ENCODE measurements at regions not wholly inside any gene's neighbourhood (a gene's known extent, or its start where the extent isn't known, plus 50 kb on each side); places are given as distances from the start of the nearest gene placed in this dataset.
A peak's percentile ranks its signal among the peaks of the same experiment; 100 is the strongest.
"Not testable (repeated sequence)": the region's sequence is repeated elsewhere in the genome, so short reads cannot be mapped to it uniquely, and the experiment has no call there.

DNA sequence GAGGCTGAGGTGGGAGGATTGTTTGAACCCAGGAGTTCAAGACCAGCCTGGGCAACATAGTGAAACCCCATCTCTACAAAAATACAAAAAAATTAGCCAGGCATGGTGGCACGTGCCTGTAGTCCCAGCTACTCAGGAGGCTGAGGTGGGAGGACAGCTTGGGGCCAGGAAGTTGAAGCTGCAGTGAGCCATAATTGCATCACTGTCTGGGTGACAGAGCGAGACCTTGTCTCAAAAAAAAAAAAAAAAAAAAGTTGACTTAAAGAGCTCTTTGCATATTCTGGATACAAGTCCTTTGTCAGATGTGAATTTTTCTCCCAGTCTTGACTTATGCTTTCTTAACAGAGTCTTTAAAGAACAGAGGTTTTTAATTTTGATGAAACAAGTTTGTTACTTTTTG is 79.9 kb upstream of the RPH3AL start:
- FAIRE-seq; intact Hi-C loops (cut with micrococcal nuclease; ENCODE audit: unreplicated experiment); CTCF ChIA-PET (ENCODE audit: low intra/inter-chr PET ratio, low total read pairs); H2AFZ ChIP-seq (ENCODE audit: low read length); H4K20me1 ChIP-seq (ENCODE audit: insufficient read depth, low read length); H3K4me1 ChIP-seq (ENCODE audit: insufficient read depth, low read length); H3K4me3 ChIP-seq (replicated peaks in 1 of 3; ENCODE audit: insufficient read depth in 1 of 3, low read depth in 2 of 3, low read length in 3 of 3); H3K27ac ChIP-seq (ENCODE audit: extremely low read length, insufficient read depth, low read length); H3K27me3 ChIP-seq (ENCODE audit: control insufficient read depth in 1 of 2, insufficient read depth in 2 of 2, low read length in 2 of 2); POLR2A ChIA-PET; H3K36me3 ChIP-seq (replicated peaks in 1 of 2; ENCODE audit: control insufficient read depth in 1 of 2, insufficient read depth in 2 of 2, low read length in 2 of 2); DNase-seq (ENCODE audit: low spot score); in situ Hi-C loops (cut with HindIII; ENCODE audit: extremely low pct_ligation_motif_present, low pct_unique_long_range_greater_than_20kb); H3K4me2 ChIP-seq (ENCODE audit: low read depth, low read length); H3K79me2 ChIP-seq (ENCODE audit: insufficient read depth, low read length); BruUV-seq (replicated peaks); H3K9ac ChIP-seq (ENCODE audit: insufficient read depth, low read depth, low read length); ATAC-seq: not testable (repeated sequence)
- peaks cover 24% of the 10 kb centered on the region for H3K9me3 ChIP-seq (ENCODE audit: low read length)
- 14% methylated on average over 2 of the region's 2 CpGs for WGBS (ENCODE audit: low lambda C conversion rate)
- TF ChIP-seq, protein P1, sequence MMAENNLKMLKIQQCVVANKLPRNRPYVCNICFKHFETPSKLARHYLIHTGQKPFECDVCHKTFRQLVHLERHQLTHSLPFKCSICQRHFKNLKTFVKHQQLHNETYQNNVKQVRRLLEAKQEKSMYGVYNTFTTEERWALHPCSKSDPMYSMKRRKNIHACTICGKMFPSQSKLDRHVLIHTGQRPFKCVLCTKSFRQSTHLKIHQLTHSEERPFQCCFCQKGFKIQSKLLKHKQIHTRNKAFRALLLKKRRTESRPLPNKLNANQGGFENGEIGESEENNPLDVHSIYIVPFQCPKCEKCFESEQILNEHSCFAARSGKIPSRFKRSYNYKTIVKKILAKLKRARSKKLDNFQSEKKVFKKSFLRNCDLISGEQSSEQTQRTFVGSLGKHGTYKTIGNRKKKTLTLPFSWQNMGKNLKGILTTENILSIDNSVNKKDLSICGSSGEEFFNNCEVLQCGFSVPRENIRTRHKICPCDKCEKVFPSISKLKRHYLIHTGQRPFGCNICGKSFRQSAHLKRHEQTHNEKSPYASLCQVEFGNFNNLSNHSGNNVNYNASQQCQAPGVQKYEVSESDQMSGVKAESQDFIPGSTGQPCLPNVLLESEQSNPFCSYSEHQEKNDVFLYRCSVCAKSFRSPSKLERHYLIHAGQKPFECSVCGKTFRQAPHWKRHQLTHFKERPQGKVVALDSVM (CRISPR knock-in tag; IDR thresholded peaks at IDR 0.05), result peak; percentile 20; the same call in 1 of the 2 replicates

DNA sequence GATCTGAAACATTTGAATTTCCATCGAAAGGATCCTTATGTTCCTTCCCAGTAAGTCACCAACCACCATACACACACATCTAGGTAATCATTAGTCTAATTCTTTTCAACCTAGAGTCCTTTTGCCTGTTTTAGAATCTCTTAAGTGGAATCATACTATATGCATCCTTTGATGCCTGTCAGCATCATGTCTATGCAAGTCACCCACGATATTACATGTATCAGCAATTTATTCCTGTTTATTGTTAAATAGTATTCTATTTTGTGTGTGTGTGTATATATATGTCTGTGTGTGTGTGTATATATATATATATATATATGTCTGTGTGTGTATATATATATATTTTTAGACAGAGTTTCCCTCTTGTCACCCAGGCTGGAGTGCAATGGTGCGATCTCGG is 78.9 kb upstream of the RPH3AL start:
- FAIRE-seq, result no peak
- Histone ChIP-seq H4K20me1 (ENCODE audit: insufficient read depth, low read length) (no peaks in the 10 kb centered on the region), H2AFZ (ENCODE audit: low read length) (no peak overlapping the region), H3K9me3 (ENCODE audit: low read length) (peaks cover 24% of the 10 kb centered on the region), H3K27me3 (ENCODE audit: control insufficient read depth in 1 of 2, insufficient read depth in 2 of 2, low read length in 2 of 2) (no peaks in the 10 kb centered on the region), H3K79me2 (ENCODE audit: insufficient read depth, low read length) (no peaks in the 10 kb centered on the region), H3K4me2 (ENCODE audit: low read depth, low read length) (no peak overlapping the region), H3K27ac (ENCODE audit: extremely low read length, insufficient read depth, low read length) (no peak overlapping the region), H3K9ac (ENCODE audit: insufficient read depth, low read depth, low read length) (no peak overlapping the region), H3K4me1 (ENCODE audit: insufficient read depth, low read length) (no peaks in the 10 kb centered on the region), H3K36me3 (replicated peaks in 1 of 2; ENCODE audit: control insufficient read depth in 1 of 2, insufficient read depth in 2 of 2, low read length in 2 of 2) (no peaks in the 10 kb centered on the region), H3K4me3 (replicated peaks in 1 of 3; ENCODE audit: insufficient read depth in 1 of 3, low read depth in 2 of 3, low read length in 3 of 3) (no peak overlapping the region)
- 38% methylated on average over 4 of the region's 4 CpGs for WGBS (ENCODE audit: low lambda C conversion rate)
- ATAC-seq, result no peak
- ChIA-PET POLR2A (no interaction called here), CTCF (ENCODE audit: low intra/inter-chr PET ratio, low total read pairs) (no interaction called here)
- BruUV-seq (replicated peaks), result no TSS peak
- intact Hi-C loops (cut with micrococcal nuclease; ENCODE audit: unreplicated experiment) (no loop called here), in situ Hi-C loops (cut with HindIII; ENCODE audit: extremely low pct_ligation_motif_present, low pct_unique_long_range_greater_than_20kb) (no loop called here)
- TF ChIP-seq MAFF (IDR thresholded peaks at IDR 0.05; ENCODE audit: low read depth, low read length) (peak; percentile 32; the same call in 1 of the 2 replicates), MAFK (conservative IDR thresholded peaks at IDR 0.05 in 1 of 2, IDR thresholded peaks at IDR 0.05 in 1 of 2; ENCODE audit: low read length in 2 of 2) (peak; percentile 43 to 61; a peak in 3 of 4 replicates), SIX4 (CRISPR knock-in tag; IDR thresholded peaks at IDR 0.05) (no peak), ZNF720 (CRISPR knock-in tag; IDR thresholded peaks at IDR 0.05) (no peak), ZNF713 (CRISPR knock-in tag; IDR thresholded peaks at IDR 0.05) (no peak)
- DNase-seq (ENCODE audit: low spot score), result no peak

All from HepG2 (cell line).